GM12892 (cell line): ENCODE measurements at regions not wholly inside any gene's neighbourhood (a gene's known extent, or its start where the extent isn't known, plus 50 kb on each side); places are given as distances from the start of the nearest gene placed in this dataset.

Experiments
- POLR2A ChIP-seq: IDR thresholded peaks from 2 replicates; pipeline ENCODE4 v1.6.1; 2011; ENCODE audit warnings: low read depth, low read length, control low read depth
- POLR2AphosphoS5 ChIP-seq: IDR thresholded peaks from 2 replicates; pipeline ENCODE4 v1.6.1; 2011; ENCODE audit warnings: low read depth, low read length, control low read depth
- TAF1 ChIP-seq: IDR thresholded peaks from 2 replicates; pipeline ENCODE4 v1.6.1; 2011; ENCODE audit warnings: low read depth, mild to moderate bottlenecking, control low read depth, low read length, borderline replicate concordance

- TF ChIP-seq POLR2A: no peak
- TF ChIP-seq POLR2AphosphoS5: no peak
- no peak for TF ChIP-seq TAF1
These were observed 528.6 kb downstream of the PTPRC start for GRCh38 chr1:199167460-199167859.
